Gastroesophageal sphincter (tissue), 4 donors: ENCODE measurements at regions not wholly inside any gene's neighbourhood (a gene's known extent, or its start where the extent isn't known, plus 50 kb on each side); places are given as distances from the start of the nearest gene placed in this dataset.

ENCODE experiments used
- ATAC-seq: fragments of 150-250 bp; one replicate; pipeline ENCODE4 v1.9.1; 2016; ENCODE audit warnings: mild to moderate bottlenecking, moderate library complexity
- H3K27ac ChIP-seq, 4 donors: fragments of 200-600 bp; sonication (generic) in 3 of 4; 1 replicate in 3 of 4; 2 replicates in 1 of 4; pipeline ENCODE4 v1.5.1; 2016 to 2019
- H3K27me3 ChIP-seq: fragments of 200-600 bp; sonication (generic); one replicate; pipeline ENCODE4 v1.5.1; 2019
- H3K36me3 ChIP-seq, 2 donors: fragments of 200-600 bp; sonication (generic); one replicate each; pipeline ENCODE4 v1.5.1; 2019; ENCODE audit warnings: control low read depth in 1 of 2
- H3K4me1 ChIP-seq, 3 donors: fragments of 200-600 bp; sonication (generic); 1 replicate in 2 of 3; 2 replicates in 1 of 3; pipeline ENCODE4 v1.5.1; 2016 to 2019; ENCODE audit warnings: control low read depth in 2 of 3
- H3K4me3 ChIP-seq, 2 donors: fragments of 200-600 bp; sonication (generic); one replicate each; pipeline ENCODE4 v1.5.1; 2019; ENCODE audit warnings: mild to moderate bottlenecking in 1 of 2, moderate library complexity in 1 of 2
- H3K9me3 ChIP-seq, 3 donors: fragments of 200-600 bp; sonication (generic); one replicate each; pipeline ENCODE4 v1.5.1; 2017 to 2019; ENCODE audit warnings: control low read depth in 2 of 3
- CTCF ChIP-seq, 4 experiments: fragments of 200-600 bp in 2 of 4; fragments of 450-650 bp in 2 of 4; sonication (generic) in 1 of 4; IDR thresholded peaks; one replicate each; pipeline ENCODE4 v1.5.1; 2017 to 2019; ENCODE audit warnings: antibody characterized with exemption in 4 of 4, mild to moderate bottlenecking in 2 of 4, moderate library complexity in 2 of 4
- EP300 ChIP-seq: sonication (generic); formaldehyde crosslinking; IDR thresholded peaks from one replicate; pipeline ENCODE4 v1.6.1; 2017; ENCODE audit warnings: antibody characterized with exemption, mild to moderate bottlenecking
- POLR2A ChIP-seq, 2 donors: fragments of 450-650 bp; IDR thresholded peaks; one replicate each; pipeline ENCODE4 v1.6.1; 2017; ENCODE audit warnings: antibody characterized with exemption in 2 of 2, mild to moderate bottlenecking in 2 of 2, moderate library complexity in 1 of 2
- POLR2AphosphoS5 ChIP-seq: sonication (generic); formaldehyde crosslinking; IDR thresholded peaks from one replicate; pipeline ENCODE4 v1.6.1; 2017; ENCODE audit warnings: antibody characterized with exemption
- WGBS, 2 donors: methylation state at CpG; one replicate each; pipeline ENCODE4 v1.1.5; 2018; ENCODE audit warnings: low coverage in 1 of 2; 5-methylcytosine and 5-hydroxymethylcytosine counted together

- Histone ChIP-seq H3K27ac (no peak overlapping the region), H3K4me3 (no peak overlapping the region), H3K4me1 (no peaks in the 10 kb centered on the region), H3K27me3 (peaks cover 4% of the 10 kb centered on the region), H3K36me3 (no peaks in the 10 kb centered on the region), H3K9me3 (no peaks in the 10 kb centered on the region)
- WGBS, 2 donors = 13 to 100% methylated on average over 1 of the region's 3 CpGs
- no peak for TF ChIP-seq POLR2AphosphoS5
- no peak for TF ChIP-seq POLR2A (IDR thresholded peaks at IDR 0.05)
- no peak for TF ChIP-seq CTCF (IDR thresholded peaks at IDR 0.05)
- TF ChIP-seq EP300 = no peak
- no peak for ATAC-seq
Measured at GRCh38 chr1:114278911-114279310, 125.2 kb upstream of the SYT6 start.

GRCh38 chr1:114278430-114278829 is 124.8 kb upstream of the SYT6 start:
- Histone ChIP-seq H3K27ac (no peak overlapping the region), H3K4me1 (no peaks in the 10 kb centered on the region), H3K9me3 (no peaks in the 10 kb centered on the region), H3K27me3 (peaks cover 2% of the 10 kb centered on the region), H3K36me3 (no peaks in the 10 kb centered on the region), H3K4me3 (no peak overlapping the region)
- no peak for TF ChIP-seq POLR2AphosphoS5
- no peak for TF ChIP-seq POLR2A (IDR thresholded peaks at IDR 0.05)
- no peak for TF ChIP-seq EP300
- TF ChIP-seq CTCF (IDR thresholded peaks at IDR 0.05) = no peak
- no peak for ATAC-seq

- no peaks in the 10 kb centered on the region for H3K27me3 ChIP-seq
- H3K36me3 ChIP-seq = no peaks in the 10 kb centered on the region
- WGBS, 2 donors = 83 to 84% methylated on average over 1 to 5 of the region's 5 CpGs
- H3K9me3 ChIP-seq = no peaks in the 10 kb centered on the region
- TF ChIP-seq POLR2A (IDR thresholded peaks at IDR 0.05) = no peak
- no peak for TF ChIP-seq EP300
- no peak for TF ChIP-seq CTCF (IDR thresholded peaks at IDR 0.05)
- no peak for TF ChIP-seq POLR2AphosphoS5
- H3K4me3 ChIP-seq = no peak overlapping the region
- no peaks in the 10 kb centered on the region for H3K4me1 ChIP-seq
- ATAC-seq = no peak
- H3K27ac ChIP-seq = no peak overlapping the region
Measured at GRCh38 chr1:114274621-114275317, 121.1 kb upstream of the SYT6 start.

- H3K4me3 ChIP-seq = no peak overlapping the region
- ATAC-seq = no peak
- H3K27me3 ChIP-seq = no peaks in the 10 kb centered on the region
- H3K9me3 ChIP-seq = no peaks in the 10 kb centered on the region
- H3K4me1 ChIP-seq = no peaks in the 10 kb centered on the region
- no peaks in the 10 kb centered on the region for H3K36me3 ChIP-seq
- WGBS, 2 donors = 73 to 79% methylated on average over 3 of the region's 3 CpGs
- H3K27ac ChIP-seq = no peak overlapping the region
- no peak for TF ChIP-seq POLR2AphosphoS5
- no peak for TF ChIP-seq EP300
- TF ChIP-seq POLR2A (IDR thresholded peaks at IDR 0.05) = no peak
- TF ChIP-seq CTCF (IDR thresholded peaks at IDR 0.05) = no peak
Measured at GRCh38 chr1:114272593-114272992, 118.9 kb upstream of the SYT6 start.

- H3K4me1 ChIP-seq = no peaks in the 10 kb centered on the region
- no peaks in the 10 kb centered on the region for H3K27me3 ChIP-seq
- no peak overlapping the region for H3K27ac ChIP-seq
- H3K36me3 ChIP-seq = no peaks in the 10 kb centered on the region
- TF ChIP-seq POLR2A (IDR thresholded peaks at IDR 0.05) (no peak), POLR2AphosphoS5 (no peak), CTCF (IDR thresholded peaks at IDR 0.05) (no peak), EP300 (no peak)
- H3K9me3 ChIP-seq = no peaks in the 10 kb centered on the region
- no peak overlapping the region for H3K4me3 ChIP-seq
- 90 to 93% methylated on average over 2 of the region's 2 CpGs for WGBS, 2 donors
- no peak for ATAC-seq
Measured at GRCh38 chr1:114270718-114271117, 117.0 kb upstream of the SYT6 start.
